Tibial artery (tissue), 4 donors: ENCODE measurements at regions not wholly inside any gene's neighbourhood (a gene's known extent, or its start where the extent isn't known, plus 50 kb on each side); places are given as distances from the start of the nearest gene placed in this dataset.

Experiments used
- DNase-seq, 2 donors: peaks; one replicate each; pipeline ENCODE4 v3.0.0-alpha.2; 2019
- H3K27ac ChIP-seq, 2 donors: fragments of 200-600 bp; sonication (generic) in 1 of 2; 1 replicate in 1 of 2; 2 replicates in 1 of 2; pipeline ENCODE4 v1.5.1; 2018 to 2019; ENCODE audit warnings: mild to moderate bottlenecking in 1 of 2
- H3K27me3 ChIP-seq, 2 donors: fragments of 200-600 bp; sonication (generic) in 1 of 2; one replicate each; pipeline versions ENCODE4 v1.5.1 to v1.6.0; 2016 to 2019
- H3K36me3 ChIP-seq, 3 donors: fragments of 200-600 bp; sonication (generic) in 2 of 3; one replicate each; pipeline ENCODE4 v1.5.1; 2016 to 2019; ENCODE audit warnings: mild to moderate bottlenecking in 2 of 3
- H3K4me1 ChIP-seq, 4 donors: fragments of 200-600 bp; sonication (generic) in 2 of 4; 1 replicate in 3 of 4; 2 replicates in 1 of 4; pipeline ENCODE4 v1.5.1; 2016 to 2019
- H3K4me3 ChIP-seq, 2 donors: fragments of 200-600 bp; sonication (generic) in 1 of 2; 1 replicate in 1 of 2; 2 replicates in 1 of 2; pipeline ENCODE4 v1.5.1; 2018 to 2019; ENCODE audit warnings: mild to moderate bottlenecking in 2 of 2
- H3K9me3 ChIP-seq, 3 donors: fragments of 200-600 bp; sonication (generic) in 1 of 3; one replicate each; pipeline ENCODE4 v1.5.1; 2016 to 2019
- intact Hi-C: fragments of 100-400 bp; cut with DNase I; formaldehyde crosslinking; loops from one replicate; pipeline ENCODE4 v1.15.0; 2023; ENCODE audit warnings: low total_unique reads
- TF ChIP-seq, protein P1 (sequence below), 2 experiments: fragments of 200-600 bp in 1 of 2; fragments of 450-650 bp in 1 of 2; IDR thresholded peaks; one replicate each; pipeline ENCODE4 v1.5.1; 2017 to 2019; ENCODE audit warnings: antibody characterized with exemption in 2 of 2, mild to moderate bottlenecking in 1 of 2, moderate library complexity in 1 of 2

GRCh38 chr2:221767106-221768012 lies 195.3 kb upstream of the EPHA4 start:
- no peaks in the 10 kb centered on the region for H3K27me3 ChIP-seq
- no peak for DNase-seq
- H3K27ac ChIP-seq: no peak overlapping the region
- no peaks in the 10 kb centered on the region for H3K36me3 ChIP-seq
- H3K4me3 ChIP-seq: no peak overlapping the region
- no peaks in the 10 kb centered on the region for H3K9me3 ChIP-seq
- no peaks in the 10 kb centered on the region for H3K4me1 ChIP-seq
- TF ChIP-seq, protein P1, sequence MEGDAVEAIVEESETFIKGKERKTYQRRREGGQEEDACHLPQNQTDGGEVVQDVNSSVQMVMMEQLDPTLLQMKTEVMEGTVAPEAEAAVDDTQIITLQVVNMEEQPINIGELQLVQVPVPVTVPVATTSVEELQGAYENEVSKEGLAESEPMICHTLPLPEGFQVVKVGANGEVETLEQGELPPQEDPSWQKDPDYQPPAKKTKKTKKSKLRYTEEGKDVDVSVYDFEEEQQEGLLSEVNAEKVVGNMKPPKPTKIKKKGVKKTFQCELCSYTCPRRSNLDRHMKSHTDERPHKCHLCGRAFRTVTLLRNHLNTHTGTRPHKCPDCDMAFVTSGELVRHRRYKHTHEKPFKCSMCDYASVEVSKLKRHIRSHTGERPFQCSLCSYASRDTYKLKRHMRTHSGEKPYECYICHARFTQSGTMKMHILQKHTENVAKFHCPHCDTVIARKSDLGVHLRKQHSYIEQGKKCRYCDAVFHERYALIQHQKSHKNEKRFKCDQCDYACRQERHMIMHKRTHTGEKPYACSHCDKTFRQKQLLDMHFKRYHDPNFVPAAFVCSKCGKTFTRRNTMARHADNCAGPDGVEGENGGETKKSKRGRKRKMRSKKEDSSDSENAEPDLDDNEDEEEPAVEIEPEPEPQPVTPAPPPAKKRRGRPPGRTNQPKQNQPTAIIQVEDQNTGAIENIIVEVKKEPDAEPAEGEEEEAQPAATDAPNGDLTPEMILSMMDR (IDR thresholded peaks at IDR 0.05): no peak
- intact Hi-C loops: no loop called here

DNA sequence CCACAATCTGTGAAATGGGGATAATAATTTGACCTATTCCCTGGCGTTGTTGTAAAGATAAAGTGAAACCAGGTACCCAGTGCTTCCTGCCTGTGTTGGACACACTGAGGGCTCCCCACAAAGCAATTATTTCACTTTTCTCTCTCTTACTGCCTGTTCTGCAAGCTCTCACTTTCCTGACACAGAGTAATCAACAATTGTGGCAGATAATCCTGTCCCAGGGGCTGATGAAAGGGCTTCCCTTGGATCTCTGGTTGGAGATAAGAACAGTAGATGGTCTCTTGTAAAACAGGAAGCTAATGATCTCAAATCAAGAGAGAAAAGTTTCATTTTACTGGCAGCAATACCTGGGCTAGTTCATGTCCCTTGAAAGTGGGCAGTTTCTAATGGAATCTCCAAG lies 190.4 kb upstream of the EPHA4 start:
- Histone ChIP-seq H3K4me1 (no peaks in the 10 kb centered on the region), H3K27ac (no peak overlapping the region), H3K36me3 (no peaks in the 10 kb centered on the region), H3K4me3 (no peak overlapping the region), H3K9me3 (no peaks in the 10 kb centered on the region), H3K27me3 (no peaks in the 10 kb centered on the region)
- DNase-seq: no peak
- TF ChIP-seq, protein P1 (IDR thresholded peaks at IDR 0.05): no peak
- intact Hi-C loops: no loop called here

GRCh38 chr2:221761260-221761659 lies 189.2 kb upstream of the EPHA4 start:
- Histone ChIP-seq H3K36me3 (no peaks in the 10 kb centered on the region), H3K4me1 (no peaks in the 10 kb centered on the region), H3K9me3 (no peaks in the 10 kb centered on the region), H3K27ac (no peak overlapping the region), H3K27me3 (no peaks in the 10 kb centered on the region), H3K4me3 (no peak overlapping the region)
- no peak for DNase-seq
- intact Hi-C loops: no loop called here
- TF ChIP-seq, protein P1 (IDR thresholded peaks at IDR 0.05): no peak

DNA sequence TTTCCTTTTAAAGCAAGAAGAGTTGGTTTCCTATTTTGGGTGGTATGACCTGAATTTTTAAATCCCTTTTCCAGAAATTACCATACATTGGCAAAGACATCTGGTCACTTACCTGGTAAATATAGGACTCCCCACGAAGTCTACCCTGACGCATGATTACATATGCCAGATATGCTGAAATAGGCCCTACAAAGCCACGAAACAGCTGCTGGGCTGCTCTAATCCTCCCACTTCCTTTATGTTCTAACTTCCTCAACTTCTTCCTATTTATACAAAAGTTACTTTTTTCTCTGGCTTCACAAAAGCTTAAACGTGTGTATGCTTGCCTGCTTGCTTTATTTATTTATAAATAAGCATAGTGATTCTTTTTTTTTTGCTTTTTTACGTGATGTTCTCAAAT lies 186.0 kb upstream of the EPHA4 start:
- TF ChIP-seq, protein P1 (IDR thresholded peaks at IDR 0.05): no peak
- Histone ChIP-seq H3K27ac (no peak overlapping the region), H3K4me3 (no peak overlapping the region), H3K27me3 (no peaks in the 10 kb centered on the region), H3K9me3 (no peaks in the 10 kb centered on the region), H3K36me3 (no peaks in the 10 kb centered on the region), H3K4me1 (no peaks in the 10 kb centered on the region)
- intact Hi-C loops: no loop called here
- DNase-seq: no peak

GRCh38 chr2:221753401-221753800 lies 181.3 kb upstream of the EPHA4 start:
- Histone ChIP-seq H3K4me3 (no peak overlapping the region), H3K27ac (no peak overlapping the region), H3K9me3 (no peaks in the 10 kb centered on the region), H3K36me3 (no peaks in the 10 kb centered on the region), H3K27me3 (no peaks in the 10 kb centered on the region), H3K4me1 (no peaks in the 10 kb centered on the region)
- TF ChIP-seq, protein P1 (IDR thresholded peaks at IDR 0.05): no peak
- intact Hi-C loops: no loop called here
- DNase-seq: no peak
